HG03066 (cell line): ENCODE measurements at regions not wholly inside any gene's neighbourhood (a gene's known extent, or its start where the extent isn't known, plus 50 kb on each side); places are given as distances from the start of the nearest gene placed in this dataset.

ENCODE experiments used
- ATAC-seq: cut with Tn5 transposase; IDR thresholded peaks from one replicate; pipeline ENCODE4 v1.9.1; 2021; ENCODE audit warnings: low read depth; ENCODE audit not compliant: unreplicated experiment

GRCh38 chr5:175288048-175288621 is 155.8 kb downstream of the DRD1 start:
- no peak for ATAC-seq

DNA sequence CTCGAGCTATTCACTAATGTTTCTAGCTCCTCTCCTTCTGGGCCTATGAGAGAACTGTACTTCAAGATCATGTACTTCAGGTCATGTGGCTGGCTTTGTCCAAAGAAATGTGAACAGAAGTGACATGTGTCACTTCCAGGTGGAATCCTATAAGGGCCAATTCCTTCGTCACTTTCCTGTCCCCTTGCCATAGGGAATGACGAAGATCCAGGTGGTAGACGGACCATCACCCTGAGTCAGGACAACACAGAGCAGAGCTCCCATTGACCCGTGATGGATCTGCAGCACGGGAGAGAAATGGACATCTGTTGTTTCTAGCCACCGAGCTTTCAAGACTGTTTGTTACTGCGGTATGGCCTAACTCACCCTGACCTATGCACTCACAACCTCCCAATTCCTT is 157.0 kb downstream of the DRD1 start:
- ATAC-seq, result no peak

GRCh38 chr5:175285261-175285660 is 158.7 kb downstream of the DRD1 start:
- no peak for ATAC-seq

- no peak for ATAC-seq
Observed at GRCh38 chr5:175284806-175285205, 159.2 kb downstream of the DRD1 start.

DNA sequence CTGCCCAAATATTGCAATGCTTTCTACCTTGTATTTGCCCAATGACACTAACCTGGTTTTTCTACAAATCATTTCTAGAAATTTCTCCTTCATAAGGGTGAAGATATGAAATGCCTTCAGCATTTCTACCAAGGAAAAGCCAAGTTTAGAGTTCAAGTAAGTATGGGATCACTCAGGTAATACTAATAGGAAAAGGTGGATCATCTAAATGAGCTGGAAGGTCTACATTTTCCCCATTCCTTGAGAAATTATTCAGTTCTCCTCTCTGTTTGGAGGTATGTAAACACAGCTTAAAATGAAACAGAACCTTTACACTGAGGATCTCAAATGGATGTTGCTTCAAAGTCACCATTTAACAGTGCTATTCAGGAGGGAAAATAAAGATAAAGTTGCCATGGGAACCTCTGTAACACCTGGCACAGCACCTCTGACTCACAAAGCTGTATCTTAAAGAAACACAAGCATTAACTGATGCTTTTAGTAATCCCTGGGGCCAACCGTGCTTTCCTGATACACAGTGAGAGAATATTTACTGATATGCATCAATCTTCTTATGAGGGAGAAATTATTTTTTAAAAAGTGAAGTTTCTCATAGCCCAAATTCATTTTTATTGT is 161.3 kb downstream of the DRD1 start:
- ATAC-seq, result no peak

GRCh38 chr5:175281714-175282113 is 162.3 kb downstream of the DRD1 start:
- no peak for ATAC-seq

GRCh38 chr5:175281257-175281656 is 162.7 kb downstream of the DRD1 start:
- ATAC-seq, result no peak

DNA sequence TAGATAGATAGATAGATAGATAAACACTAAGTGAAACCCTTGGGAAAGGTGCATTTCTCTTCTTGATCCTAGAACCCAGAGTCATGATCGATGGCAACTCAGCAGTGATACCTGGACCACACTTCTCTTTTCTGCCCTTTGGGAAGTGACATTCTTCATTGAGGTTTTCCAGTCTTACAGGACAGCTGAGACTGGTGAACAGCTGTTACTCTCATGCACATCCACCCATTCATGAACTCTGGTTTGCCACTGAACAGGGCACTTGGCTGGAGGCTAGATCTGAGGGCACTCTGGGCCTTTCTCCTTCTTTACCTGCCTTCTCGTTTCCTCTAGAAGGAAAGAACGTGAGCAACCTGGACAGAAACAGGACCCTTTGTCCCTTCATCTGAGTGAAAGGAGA is 164.5 kb downstream of the DRD1 start:
- ATAC-seq, result no peak

DNA sequence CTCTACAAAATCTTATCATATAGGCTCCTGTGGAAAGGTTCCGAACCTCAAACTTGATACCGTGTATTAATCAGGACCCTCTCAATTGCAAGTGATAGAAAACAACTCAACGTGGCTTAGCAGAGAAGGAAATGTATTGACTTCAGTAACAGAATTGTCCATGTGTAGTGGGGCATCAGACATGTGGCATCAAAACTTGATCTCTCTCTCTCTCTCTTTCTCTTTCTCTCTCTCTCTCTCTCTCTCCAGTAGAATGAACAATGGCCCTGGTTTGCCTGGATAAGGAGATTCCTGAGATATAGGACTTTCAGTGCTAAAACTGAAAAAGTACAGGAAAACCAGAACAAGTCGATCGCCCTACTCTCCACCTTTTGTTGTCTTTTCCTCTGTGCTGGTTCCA is 168.2 kb downstream of the DRD1 start:
- no peak for ATAC-seq

DNA sequence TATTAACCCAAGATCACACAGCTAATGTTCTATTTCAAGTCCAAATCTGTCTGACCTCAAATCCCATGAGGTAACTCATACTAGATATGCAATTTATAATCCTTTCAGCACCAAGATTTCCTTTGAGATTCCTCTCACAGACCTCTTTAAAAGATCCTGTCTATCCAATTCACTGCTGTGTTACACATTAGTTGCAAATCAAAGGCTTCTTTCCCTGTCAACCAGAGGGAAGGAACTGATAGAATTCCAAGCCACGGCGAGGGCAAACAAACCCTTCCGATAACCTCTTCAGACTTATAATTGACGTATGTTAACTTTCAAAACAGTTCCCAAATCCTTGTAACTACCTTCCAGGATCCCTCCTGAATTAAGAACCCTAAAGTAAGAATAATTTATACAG is 168.9 kb downstream of the DRD1 start:
- ATAC-seq, result no peak

GRCh38 chr5:175274171-175274570 is 169.8 kb downstream of the DRD1 start:
- no peak for ATAC-seq

GRCh38 chr5:175264406-175264805 is 179.6 kb downstream of the DRD1 start:
- no peak for ATAC-seq

GRCh38 chr5:175263776-175264175 is 180.2 kb downstream of the DRD1 start:
- ATAC-seq, result no peak

DNA sequence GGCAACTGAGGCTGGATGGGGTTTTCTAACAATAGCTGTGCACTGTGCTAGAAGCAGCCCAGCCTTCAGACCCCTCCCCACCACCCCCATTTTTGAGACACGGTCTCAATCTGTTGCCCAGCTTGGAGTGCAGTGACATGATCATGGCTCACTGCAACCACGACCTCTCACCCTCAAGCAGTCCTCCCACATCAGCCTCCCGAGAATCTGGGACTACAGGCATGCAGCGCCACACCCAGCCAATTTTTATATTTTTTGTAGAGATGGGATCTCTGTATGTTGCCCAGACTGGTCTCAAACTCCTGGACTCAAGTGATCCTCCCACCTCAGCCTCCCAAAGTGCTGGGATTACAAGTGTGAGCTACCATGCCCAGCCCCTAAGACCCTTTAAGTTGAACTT is 182.5 kb downstream of the DRD1 start:
- ATAC-seq, result no peak

DNA sequence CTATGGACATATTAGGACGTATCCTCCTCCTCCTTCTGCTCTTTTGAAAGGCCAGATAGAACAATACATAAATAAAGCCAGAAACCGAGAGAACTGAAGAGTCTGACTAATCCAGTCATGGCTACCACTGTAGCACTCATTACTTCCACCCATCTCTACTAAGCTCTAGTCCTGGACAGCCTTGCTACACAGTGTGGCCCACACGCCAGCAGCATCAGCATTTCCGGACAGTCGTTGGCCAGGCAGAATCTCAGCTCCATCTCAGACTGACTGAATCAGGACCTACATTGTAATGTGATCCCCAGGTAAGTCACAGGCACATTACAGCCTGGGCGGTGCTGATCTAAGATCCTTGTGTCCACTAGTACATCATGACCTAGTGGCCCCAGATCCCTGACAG is 182.9 kb downstream of the DRD1 start:
- no peak for ATAC-seq

DNA sequence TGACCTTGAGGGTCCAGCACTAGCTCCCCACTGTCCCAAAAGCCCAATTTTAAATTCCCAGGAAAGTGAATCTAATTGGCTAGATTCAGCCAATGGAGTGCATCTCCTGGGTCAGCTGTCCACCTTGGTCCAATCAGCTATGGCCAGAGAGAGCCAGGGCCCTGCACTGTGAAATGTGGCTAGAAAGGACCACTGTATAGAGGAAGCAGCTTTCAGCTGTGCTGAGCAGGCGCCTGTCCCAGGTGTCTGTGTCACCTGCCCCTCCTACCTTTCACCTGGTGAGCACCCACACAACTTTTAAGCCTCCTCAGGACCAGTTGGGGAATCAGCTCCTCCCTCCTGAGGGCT is 186.2 kb downstream of the DRD1 start:
- no peak for ATAC-seq

GRCh38 chr5:175257128-175257846 is 186.7 kb downstream of the DRD1 start:
- ATAC-seq, result no peak

DNA sequence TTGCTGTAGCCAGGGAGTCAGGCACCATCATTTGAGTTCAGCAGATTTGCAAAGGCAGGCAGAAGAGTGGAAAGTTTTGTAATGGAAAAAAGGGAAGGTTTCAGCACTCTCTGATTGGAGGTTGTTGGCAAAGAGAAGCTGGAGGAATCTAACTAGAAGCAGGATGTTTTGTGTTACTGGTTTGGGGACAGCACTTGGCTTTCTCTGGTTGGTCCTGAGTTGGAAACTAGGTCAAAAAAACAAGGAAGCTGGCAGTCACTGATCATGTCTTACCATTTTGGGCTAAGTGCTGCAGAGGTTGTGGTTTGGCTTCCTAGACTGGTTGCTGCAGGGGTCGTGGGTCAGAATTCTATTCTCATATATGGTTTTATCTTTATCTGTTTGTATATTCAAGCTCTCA is 189.8 kb downstream of the DRD1 start:
- no peak for ATAC-seq

DNA sequence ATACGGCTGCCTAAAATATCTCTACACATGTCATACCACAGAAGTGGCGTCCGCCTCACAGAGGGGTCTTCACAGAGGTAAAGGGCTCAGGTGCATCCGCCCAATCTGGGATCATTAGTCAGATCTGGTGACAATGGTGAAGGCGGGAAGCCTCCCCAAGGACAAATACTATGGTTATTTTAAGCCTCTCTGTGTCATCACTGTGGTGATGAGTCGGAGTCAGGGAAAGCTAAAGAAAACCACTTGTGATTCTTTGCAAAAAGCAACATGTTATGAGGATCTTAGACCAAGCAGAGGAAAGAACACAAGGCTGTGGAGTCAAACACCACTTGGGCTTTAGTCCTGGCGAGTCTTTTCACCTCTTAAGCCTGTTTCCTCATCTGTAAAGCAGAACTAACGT is 190.4 kb downstream of the DRD1 start:
- ATAC-seq, result no peak

- ATAC-seq, result no peak
Observed at GRCh38 chr5:175252234-175252805, 191.7 kb downstream of the DRD1 start.

GRCh38 chr5:175250426-175250825 is 193.6 kb downstream of the DRD1 start:
- no peak for ATAC-seq

DNA sequence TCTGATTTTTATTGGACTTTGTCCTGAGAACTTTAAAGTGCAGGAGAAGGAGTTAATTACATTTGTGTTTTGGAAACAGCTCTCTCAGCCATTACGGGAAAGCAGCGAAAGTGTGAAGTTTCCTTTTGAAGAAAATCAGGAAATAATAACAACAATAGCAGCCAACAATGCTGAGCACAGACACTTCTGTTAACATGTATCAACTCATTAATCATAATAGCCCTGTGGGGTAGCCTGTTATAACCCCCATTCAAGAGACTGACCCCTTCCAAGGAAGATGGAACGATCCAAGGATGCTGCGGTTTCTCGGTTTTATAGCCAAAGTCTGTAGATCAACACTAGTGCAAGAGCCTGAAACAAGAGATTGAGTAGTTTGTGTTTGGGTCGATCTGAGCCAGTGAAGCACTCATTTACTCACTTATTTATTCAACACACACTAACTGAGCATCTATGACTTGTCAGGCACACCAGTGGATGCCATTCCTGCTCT is 195.5 kb downstream of the DRD1 start:
- no peak for ATAC-seq
